A549 (cell line): ENCODE measurements at regions not wholly inside any gene's neighbourhood (a gene's known extent, or its start where the extent isn't known, plus 50 kb on each side); places are given as distances from the start of the nearest gene placed in this dataset.

ENCODE experiments used
- BHLHE40 ChIP-seq: IDR thresholded peaks from 2 replicates; pipeline ENCODE4 v1.6.1; 2012; ENCODE audit warnings: low read depth, low read length, inconsistent platforms
- CHD2 ChIP-seq: fragments of 150-350 bp; IDR thresholded peaks from 2 replicates; pipeline ENCODE4 v1.6.1; 2014; ENCODE audit warnings: low read length; ENCODE audit not compliant: partially characterized antibody
- CHD4 ChIP-seq: fragments of 200-600 bp; sonication (generic); IDR thresholded peaks from 2 replicates; pipeline ENCODE4 v1.6.1; 2016; ENCODE audit warnings: antibody characterized with exemption, mild to moderate bottlenecking, borderline replicate concordance
- CTCF ChIP-seq: fragments of >200 bp; sonication (Bioruptor Twin); formaldehyde crosslinking; IDR thresholded peaks from 3 replicates; pipeline ENCODE4 v1.5.1; 2016
- MYC ChIP-seq: IDR thresholded peaks from 2 replicates; pipeline ENCODE4 v1.6.1; 2012; ENCODE audit warnings: mild to moderate bottlenecking, inconsistent platforms, low read length, improper control_type of control experiment, borderline replicate concordance
- POLR2A ChIP-seq: IDR thresholded peaks from 2 replicates; pipeline ENCODE4 v1.6.1; 2012; ENCODE audit warnings: mild to moderate bottlenecking, low read length
- POLR2AphosphoS2 ChIP-seq: conservative IDR thresholded peaks from 2 replicates; pipeline ENCODE4 v1.6.1; 2012; ENCODE audit warnings: low read length, improper control_type of control experiment, inconsistent platforms
- RAD21 ChIP-seq, 2 experiments: fragments of >200 bp in 1 of 2; sonication (Bioruptor Twin) in 1 of 2; formaldehyde crosslinking in 1 of 2; IDR thresholded peaks in 1 of 2; conservative IDR thresholded peaks in 1 of 2; 2 replicates in 1 of 2; 3 replicates in 1 of 2; pipeline ENCODE4 v1.6.1; 2012 to 2018; ENCODE audit warnings: inconsistent platforms in 1 of 2
- REST ChIP-seq: fragments of 200-600 bp; sonication (generic); IDR thresholded peaks from 2 replicates; pipeline ENCODE4 v1.6.1; 2016; ENCODE audit warnings: antibody characterized with exemption, mild to moderate bottlenecking, moderate library complexity
- USF2 ChIP-seq: fragments of 450-650 bp; IDR thresholded peaks from 2 replicates; pipeline ENCODE4 v1.6.1; 2014; ENCODE audit warnings: antibody characterized with exemption
- ZFP36 ChIP-seq: fragments of 450-650 bp; IDR thresholded peaks from 2 replicates; pipeline ENCODE4 v1.6.1; 2014; ENCODE audit warnings: borderline replicate concordance; ENCODE audit not compliant: partially characterized antibody

- no peak for TF ChIP-seq POLR2A
- no peak for TF ChIP-seq ZFP36
- TF ChIP-seq MYC: no peak
- no peak for TF ChIP-seq CHD4
- TF ChIP-seq CTCF: no peak
- no peak for TF ChIP-seq CHD2
- TF ChIP-seq RAD21 (conservative IDR thresholded peaks at IDR 0.05 in 1 of 2, IDR thresholded peaks at IDR 0.05 in 1 of 2): no peak
- TF ChIP-seq POLR2AphosphoS2: no peak
- TF ChIP-seq REST: no peak
- TF ChIP-seq USF2: no peak
- TF ChIP-seq BHLHE40: no peak
Measured at GRCh38 chr4:96407738-96408463, 568.0 kb downstream of the PDHA2 start.
